A172 (cell line): ENCODE measurements at regions not wholly inside any gene's neighbourhood (a gene's known extent, or its start where the extent isn't known, plus 50 kb on each side); places are given as distances from the start of the nearest gene placed in this dataset.

Source experiments
- DNase-seq: peaks from one replicate; pipeline ENCODE4 v3.0.0-alpha.2; 2015; ENCODE audit warnings: low spot score

- DNase-seq = no peak
Measured at GRCh38 chr18:34978533-34978893, 62.7 kb upstream of the MAPRE2 start.

- DNase-seq = peak; percentile 96
Measured at GRCh38 chr18:34978953-34979608, 62.1 kb upstream of the MAPRE2 start.

- no peak for DNase-seq
Measured at GRCh38 chr18:34981487-34981886, 59.7 kb upstream of the MAPRE2 start.

GRCh38 chr18:34985963-34986362, 55.2 kb upstream of the MAPRE2 start:
- no peak for DNase-seq

- DNase-seq = peak; percentile 82
Measured at GRCh38 chr18:34990597-34990996, 50.6 kb upstream of the MAPRE2 start.

- no peak for DNase-seq
Measured at GRCh38 chr18:34991152-34991551, 50.1 kb upstream of the MAPRE2 start.
